Activated CD4-positive, alpha-beta memory T cell treated with anti-CD3 and anti-CD28 coated beads for 36 hours (primary cell): ENCODE measurements at regions not wholly inside any gene's neighbourhood (a gene's known extent, or its start where the extent isn't known, plus 50 kb on each side); places are given as distances from the start of the nearest gene placed in this dataset.

Experiments used
- CTCF ChIA-PET: fragments of 350-600 bp; sonication (Branson Sonifier 250); formaldehyde crosslinking; loops from one replicate; lab custom pipeline; 2021; ENCODE audit warnings: antibody characterized with exemption, inconsistent platforms; lab: Charles Lee
- POLR2A ChIA-PET: fragments of 350-600 bp; sonication (Branson Sonifier 250); formaldehyde crosslinking; loops from one replicate; lab custom pipeline; 2021; ENCODE audit warnings: antibody characterized with exemption; lab: Charles Lee
- DNase-seq: peaks from one replicate; pipeline ENCODE4 v3.0.0-alpha.2; 2020
- H3K27ac Mint-ChIP-seq: one replicate; pipeline ENCODE4 v1.8.0; 2021; ENCODE audit warnings: mixed read lengths
- H3K27me3 Mint-ChIP-seq: one replicate; pipeline ENCODE4 v1.8.0; 2021; ENCODE audit warnings: mixed read lengths
- H3K36me3 Mint-ChIP-seq: one replicate; pipeline ENCODE4 v1.8.0; 2021; ENCODE audit warnings: mixed read lengths
- H3K4me1 Mint-ChIP-seq: one replicate; pipeline ENCODE4 v1.8.0; 2021; ENCODE audit warnings: low read depth, mixed read lengths
- H3K4me3 Mint-ChIP-seq: one replicate; pipeline ENCODE4 v1.8.0; 2021; ENCODE audit warnings: mild to moderate bottlenecking, mixed read lengths
- H3K9me3 Mint-ChIP-seq: one replicate; pipeline ENCODE4 v1.8.0; 2021; ENCODE audit warnings: mixed read lengths
- intact Hi-C: fragments of 100-400 bp; cut with micrococcal nuclease; formaldehyde crosslinking; loops from one replicate; pipeline ENCODE4 v1.15.1; 2023

GRCh38 chr10:89153971-89154370 lies 53.1 kb downstream of the CH25H start:
- intact Hi-C loops: no loop called here
- no peak for DNase-seq
- POLR2A ChIA-PET: no interaction called here
- CTCF ChIA-PET: interaction anchor here (1.2 kb wide), 1 partner anchor 10 kb away, joined by 4 read pairs; no protein-coding TSS in a partner anchor
- Mint-ChIP-seq H3K9me3 (no peaks in the 10 kb centered on the region), H3K27me3 (peaks cover 26% of the 10 kb centered on the region), H3K4me1 (peaks cover 7% of the 10 kb centered on the region), H3K27ac (no peak overlapping the region), H3K36me3 (no peaks in the 10 kb centered on the region), H3K4me3 (no peak overlapping the region)

- no peak for DNase-seq
- Mint-ChIP-seq H3K9me3 (no peaks in the 10 kb centered on the region), H3K27me3 (peaks cover 26% of the 10 kb centered on the region), H3K27ac (no peak overlapping the region), H3K4me1 (no peaks in the 10 kb centered on the region), H3K36me3 (no peaks in the 10 kb centered on the region), H3K4me3 (no peak overlapping the region)
- intact Hi-C loops: no loop called here
- CTCF ChIA-PET: no interaction called here
- POLR2A ChIA-PET: no interaction called here
Observed at GRCh38 chr10:89153116-89153515, 54.0 kb downstream of the CH25H start.

- intact Hi-C loops: no loop called here
- no peak overlapping the region for H3K27ac Mint-ChIP-seq
- no peak overlapping the region for H3K4me3 Mint-ChIP-seq
- no peaks in the 10 kb centered on the region for H3K9me3 Mint-ChIP-seq
- DNase-seq: no peak
- ChIA-PET POLR2A (no interaction called here), CTCF (no interaction called here)
- peaks cover 26% of the 10 kb centered on the region for H3K27me3 Mint-ChIP-seq
- no peaks in the 10 kb centered on the region for H3K4me1 Mint-ChIP-seq
- no peaks in the 10 kb centered on the region for H3K36me3 Mint-ChIP-seq
Observed at GRCh38 chr10:89151857-89152256, 55.3 kb downstream of the CH25H start.

DNA sequence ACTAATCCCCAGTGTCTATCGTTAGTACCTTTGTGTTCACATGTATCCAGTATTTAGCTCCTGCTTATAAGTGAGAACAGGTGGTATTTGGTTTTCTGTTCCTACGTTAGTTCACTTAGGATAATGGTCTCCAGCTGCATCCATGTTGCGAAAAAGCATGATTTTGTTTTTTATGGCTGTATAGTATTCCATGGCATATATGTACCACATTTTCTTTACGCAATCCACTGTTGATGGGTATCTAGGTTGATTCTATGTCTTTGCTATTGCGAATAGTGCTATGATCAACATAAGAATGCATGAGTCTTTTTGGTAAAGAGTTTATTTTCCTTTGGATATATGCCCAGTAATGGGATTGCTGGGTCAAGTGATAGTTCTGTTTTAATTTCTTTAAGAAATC lies 59.1 kb downstream of the CH25H start:
- ChIA-PET CTCF (no interaction called here), POLR2A (no interaction called here)
- H3K27me3 Mint-ChIP-seq: peaks cover 7% of the 10 kb centered on the region

GRCh38 chr10:89147256-89147655 lies 59.9 kb downstream of the CH25H start:
- no peak overlapping the region for H3K4me3 Mint-ChIP-seq
- peaks cover 5% of the 10 kb centered on the region for H3K27me3 Mint-ChIP-seq
- no peaks in the 10 kb centered on the region for H3K9me3 Mint-ChIP-seq
- intact Hi-C loops: no loop called here
- H3K4me1 Mint-ChIP-seq: peaks cover 2% of the 10 kb centered on the region
- no peak for DNase-seq
- POLR2A ChIA-PET: no interaction called here
- CTCF ChIA-PET: no interaction called here
- H3K36me3 Mint-ChIP-seq: no peaks in the 10 kb centered on the region
- H3K27ac Mint-ChIP-seq: no peak overlapping the region

More for the DNA sequence above, 59.1 kb downstream of the CH25H start:
- Mint-ChIP-seq H3K9me3 (no peaks in the 10 kb centered on the region), H3K4me1 (no peaks in the 10 kb centered on the region), H3K36me3 (no peaks in the 10 kb centered on the region), H3K27ac (no peak overlapping the region), H3K4me3 (no peak overlapping the region)
- DNase-seq: no peak
- intact Hi-C loops: no loop called here

DNA sequence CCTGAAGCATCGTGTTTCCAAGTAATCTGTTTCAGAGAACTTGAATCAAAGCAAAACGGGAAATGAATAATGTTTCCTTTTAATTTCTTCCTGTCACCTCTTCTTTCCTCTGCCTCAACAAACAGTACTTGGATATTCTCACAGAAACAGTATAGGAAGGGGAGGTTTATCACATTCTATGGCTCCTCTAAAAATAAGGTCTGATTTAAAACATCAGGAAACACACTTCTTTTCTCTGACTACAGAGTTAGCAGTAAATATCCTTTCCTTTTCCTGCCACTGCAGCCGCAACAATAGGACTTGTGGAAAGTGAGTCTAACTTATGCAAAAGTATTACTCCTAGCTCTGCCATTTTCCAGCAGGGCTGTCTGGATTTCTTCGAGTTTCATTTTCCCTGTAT lies 62.3 kb downstream of the CH25H start:
- H3K27me3 Mint-ChIP-seq: peaks cover 2% of the 10 kb centered on the region
- intact Hi-C loops: no loop called here
- no peak overlapping the region for H3K4me3 Mint-ChIP-seq
- no peak overlapping the region for H3K27ac Mint-ChIP-seq
- peaks cover 2% of the 10 kb centered on the region for H3K4me1 Mint-ChIP-seq
- CTCF ChIA-PET: interaction anchor here (0.8 kb wide), 1 partner anchor 210 kb away, joined by 3 read pairs; no protein-coding TSS in a partner anchor
- no peaks in the 10 kb centered on the region for H3K9me3 Mint-ChIP-seq
- POLR2A ChIA-PET: no interaction called here
- DNase-seq: no peak
- H3K36me3 Mint-ChIP-seq: no peaks in the 10 kb centered on the region

DNA sequence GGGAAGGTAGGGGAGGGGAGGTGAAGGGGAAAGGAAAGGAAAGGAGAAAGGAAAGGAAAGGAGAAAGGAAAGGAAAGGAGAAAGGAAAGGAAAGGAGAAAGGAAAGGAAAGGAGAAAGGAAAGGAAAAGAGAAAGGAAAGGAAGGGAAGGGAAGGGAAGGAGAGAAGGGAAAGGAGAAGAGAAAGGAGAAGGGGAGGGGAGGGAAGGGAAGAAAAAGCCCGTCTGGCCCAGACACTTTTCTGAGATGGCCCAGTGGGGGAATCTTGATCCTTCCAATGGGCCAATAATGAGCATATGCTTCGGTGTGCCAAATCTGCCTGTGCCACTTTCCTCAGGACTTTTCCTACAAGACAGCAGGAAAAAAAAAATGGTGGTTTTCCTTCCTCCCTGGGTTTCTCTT lies 64.5 kb downstream of the CH25H start:
- peaks cover 4% of the 10 kb centered on the region for H3K27me3 Mint-ChIP-seq

GRCh38 chr10:89138755-89139490 lies 68.2 kb downstream of the CH25H start:
- H3K27ac Mint-ChIP-seq: no peak overlapping the region
- ChIA-PET POLR2A (no interaction called here), CTCF (no interaction called here)
- H3K36me3 Mint-ChIP-seq: no peaks in the 10 kb centered on the region
- peaks cover 2% of the 10 kb centered on the region for H3K4me1 Mint-ChIP-seq
- no peak overlapping the region for H3K4me3 Mint-ChIP-seq
- DNase-seq: no peak
- intact Hi-C loops: no loop called here
- no peaks in the 10 kb centered on the region for H3K9me3 Mint-ChIP-seq
- H3K27me3 Mint-ChIP-seq: peaks cover 4% of the 10 kb centered on the region

More for the DNA sequence above, 64.5 kb downstream of the CH25H start:
- Mint-ChIP-seq H3K27ac (no peak overlapping the region), H3K9me3 (no peaks in the 10 kb centered on the region), H3K4me3 (no peak overlapping the region), H3K4me1 (peaks cover 2% of the 10 kb centered on the region), H3K36me3 (no peaks in the 10 kb centered on the region)
- no peak for DNase-seq
- intact Hi-C loops: no loop called here
- ChIA-PET POLR2A (no interaction called here), CTCF (no interaction called here)

DNA sequence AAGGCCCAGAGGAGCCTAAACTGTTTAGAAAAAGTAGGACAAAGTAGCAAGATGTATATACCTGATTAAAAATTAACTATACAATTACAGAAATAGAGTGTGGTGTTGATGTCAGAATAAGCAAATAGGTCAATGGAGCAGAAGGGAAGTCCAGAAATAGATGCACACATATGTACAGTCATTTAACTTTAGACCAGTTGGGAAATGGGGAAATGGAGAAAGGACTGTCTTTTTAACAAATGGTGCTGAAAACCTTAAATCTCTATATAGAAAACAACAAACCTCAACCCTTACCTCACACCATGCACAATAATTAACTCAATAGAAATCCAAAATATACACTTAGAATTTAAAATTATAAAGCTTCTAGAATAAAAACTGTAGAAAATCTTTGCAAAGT lies 72.2 kb downstream of the CH25H start:
- no peak for DNase-seq
- POLR2A ChIA-PET: no interaction called here
- no peaks in the 10 kb centered on the region for H3K4me1 Mint-ChIP-seq

DNA sequence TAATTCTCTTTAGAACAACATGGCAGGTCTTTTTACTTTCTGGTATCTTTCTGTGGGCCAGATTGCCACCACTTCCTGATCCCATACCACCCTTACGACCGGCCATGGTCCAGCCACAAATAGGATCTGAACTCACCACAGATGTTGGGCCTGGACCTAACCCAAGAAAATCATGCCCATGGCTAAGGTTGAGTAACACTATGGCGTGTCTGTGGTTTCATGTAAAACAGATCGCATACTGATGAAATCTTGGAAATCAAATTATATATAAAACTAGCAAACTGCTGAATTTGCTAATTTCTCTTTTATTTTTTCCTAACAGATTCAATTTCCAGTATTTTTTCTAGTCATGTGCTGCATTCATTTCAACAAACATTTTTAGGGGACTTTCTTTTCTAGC lies 77.2 kb downstream of the CH25H start:
- Mint-ChIP-seq H3K9me3 (no peaks in the 10 kb centered on the region), H3K36me3 (no peaks in the 10 kb centered on the region), H3K27me3 (peaks cover 9% of the 10 kb centered on the region), H3K27ac (no peak overlapping the region), H3K4me1 (no peaks in the 10 kb centered on the region), H3K4me3 (no peak overlapping the region)
- intact Hi-C loops: no loop called here
- CTCF ChIA-PET: no interaction called here
- POLR2A ChIA-PET: no interaction called here
- DNase-seq: no peak

More for the DNA sequence above, 72.2 kb downstream of the CH25H start:
- intact Hi-C loops: no loop called here
- Mint-ChIP-seq H3K36me3 (no peaks in the 10 kb centered on the region), H3K27me3 (peaks cover 4% of the 10 kb centered on the region), H3K9me3 (no peaks in the 10 kb centered on the region), H3K27ac (no peak overlapping the region), H3K4me3 (no peak overlapping the region)
- CTCF ChIA-PET: interaction anchor here (0.7 kb wide), 1 partner anchor 204 kb away, joined by 3 read pairs; no protein-coding TSS in a partner anchor

DNA sequence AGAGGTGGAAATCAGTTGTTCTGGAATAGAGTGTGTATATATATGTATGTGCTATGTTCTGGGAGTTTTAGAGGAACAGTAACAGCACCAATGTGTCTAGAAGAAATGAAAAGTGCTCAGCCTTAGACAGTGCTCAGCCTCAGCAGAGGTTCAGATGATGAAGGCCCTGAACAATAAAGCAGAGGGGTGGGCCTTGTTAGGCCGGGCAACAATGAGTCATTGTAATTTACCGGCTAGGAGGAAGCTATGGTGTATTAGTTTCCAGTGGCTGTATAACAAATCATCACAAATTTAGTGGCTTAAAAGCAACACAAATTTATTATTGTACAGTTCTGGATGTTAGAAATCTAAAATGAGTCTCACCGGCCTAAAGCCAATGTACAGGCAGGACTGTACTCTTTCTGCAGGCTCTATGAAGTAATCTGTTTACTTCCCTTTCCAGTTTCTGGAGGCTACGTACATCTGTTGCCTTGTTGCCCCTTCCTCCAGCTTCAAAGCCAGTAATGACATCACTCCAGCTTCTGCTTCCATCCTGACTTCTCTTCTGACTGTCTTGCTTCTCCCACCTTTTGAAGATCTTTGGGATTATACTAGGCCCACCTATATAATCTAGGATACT lies 84.6 kb downstream of the CH25H start:
- H3K9me3 Mint-ChIP-seq: no peaks in the 10 kb centered on the region
- CTCF ChIA-PET: no interaction called here
- intact Hi-C loops: no loop called here

DNA sequence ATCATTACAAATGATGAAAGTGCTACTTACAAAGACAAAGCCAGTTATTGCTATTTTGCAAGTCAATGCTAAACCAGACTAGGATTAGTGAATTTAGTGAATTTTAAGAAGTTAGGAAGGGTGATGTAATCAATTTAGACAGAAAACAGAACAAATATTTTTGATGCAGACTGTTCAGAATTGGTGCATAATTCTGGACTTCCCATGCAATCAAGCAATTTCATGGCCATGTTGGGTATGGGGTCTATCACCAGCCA lies 85.4 kb downstream of the CH25H start:
- intact Hi-C loops: no loop called here
- POLR2A ChIA-PET: no interaction called here

More for the DNA sequence above, 84.6 kb downstream of the CH25H start:
- DNase-seq: no peak
- Mint-ChIP-seq H3K4me3 (no peak overlapping the region), H3K27me3 (peaks cover 30% of the 10 kb centered on the region), H3K36me3 (no peaks in the 10 kb centered on the region), H3K27ac (no peak overlapping the region), H3K4me1 (peaks cover 9% of the 10 kb centered on the region)
- POLR2A ChIA-PET: no interaction called here

More for the DNA sequence above, 85.4 kb downstream of the CH25H start:
- Mint-ChIP-seq H3K27ac (no peak overlapping the region), H3K4me1 (peaks cover 9% of the 10 kb centered on the region), H3K9me3 (no peaks in the 10 kb centered on the region), H3K36me3 (no peaks in the 10 kb centered on the region), H3K27me3 (peaks cover 33% of the 10 kb centered on the region), H3K4me3 (no peak overlapping the region)
- no peak for DNase-seq
- CTCF ChIA-PET: no interaction called here
